HG02798 (cell line): ENCODE measurements at regions not wholly inside any gene's neighbourhood (a gene's known extent, or its start where the extent isn't known, plus 50 kb on each side); places are given as distances from the start of the nearest gene placed in this dataset.

Experiments
- ATAC-seq: cut with Tn5 transposase; IDR thresholded peaks from one replicate; pipeline ENCODE4 v1.9.1; 2021; ENCODE audit warnings: mild to moderate bottlenecking; ENCODE audit not compliant: unreplicated experiment, poor library complexity

DNA sequence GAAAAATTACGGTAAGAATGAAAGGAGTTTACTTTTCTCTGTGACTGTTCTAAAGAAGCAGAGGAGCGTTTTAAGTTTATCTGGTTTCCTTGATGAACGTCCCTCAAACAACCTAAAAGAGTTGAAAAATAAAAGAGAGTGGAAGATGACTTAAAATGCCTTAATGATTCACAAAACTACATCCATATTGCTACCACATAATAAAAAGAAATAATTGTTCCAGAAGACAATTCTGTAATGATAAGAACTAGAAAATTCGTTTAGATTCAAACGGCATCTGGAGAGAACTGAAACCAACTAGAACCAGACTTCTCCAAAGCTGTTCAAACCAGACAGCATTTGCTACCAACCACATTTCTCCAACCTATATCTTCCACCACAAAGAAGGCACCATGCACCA, 68.1 kb downstream of the TEKT4 start:
- no peak for ATAC-seq

DNA sequence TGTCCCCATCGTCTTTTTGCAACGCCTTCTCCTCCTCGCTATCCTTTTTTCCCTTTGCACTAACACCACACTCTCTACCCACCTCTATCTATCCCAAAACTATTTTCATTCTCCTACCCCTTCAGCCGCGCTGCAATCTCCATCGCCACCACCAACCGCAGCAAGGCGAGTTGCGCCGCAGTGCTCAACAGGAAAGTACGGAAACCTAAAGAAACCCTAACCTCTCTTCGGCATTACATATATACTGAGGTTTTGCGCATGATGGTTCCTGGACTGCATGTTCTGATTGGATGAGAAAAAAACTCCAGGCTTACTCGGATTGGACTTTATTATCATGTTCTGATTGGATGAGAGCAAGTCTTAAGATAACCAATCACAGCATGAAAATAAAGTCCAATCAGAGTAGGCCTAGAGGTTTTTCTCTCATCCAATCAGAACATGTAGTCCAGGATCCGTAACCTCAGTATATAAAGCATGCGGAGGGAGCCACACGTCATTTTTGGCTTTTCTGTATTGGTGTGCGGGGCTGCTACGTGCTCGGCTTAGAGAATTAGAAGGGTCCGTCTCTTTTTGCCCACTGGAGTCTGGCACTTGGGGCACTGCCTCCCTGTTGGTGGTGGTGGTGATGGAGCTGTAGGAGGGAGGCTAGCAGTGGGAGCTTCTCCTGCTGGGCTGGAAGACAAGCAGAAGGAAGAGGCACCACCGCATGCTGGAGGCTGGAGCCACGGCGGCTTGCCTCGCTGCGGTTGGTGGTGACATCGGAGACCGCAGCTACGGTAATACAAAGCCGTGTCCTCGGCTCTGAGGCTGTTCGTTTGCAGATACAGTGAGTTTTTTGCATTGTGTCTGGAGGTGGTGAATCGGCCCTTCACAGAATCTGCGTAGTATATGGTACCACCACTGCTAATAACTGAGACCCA, 76.1 kb downstream of the TEKT4 start:
- no peak for ATAC-seq

DNA sequence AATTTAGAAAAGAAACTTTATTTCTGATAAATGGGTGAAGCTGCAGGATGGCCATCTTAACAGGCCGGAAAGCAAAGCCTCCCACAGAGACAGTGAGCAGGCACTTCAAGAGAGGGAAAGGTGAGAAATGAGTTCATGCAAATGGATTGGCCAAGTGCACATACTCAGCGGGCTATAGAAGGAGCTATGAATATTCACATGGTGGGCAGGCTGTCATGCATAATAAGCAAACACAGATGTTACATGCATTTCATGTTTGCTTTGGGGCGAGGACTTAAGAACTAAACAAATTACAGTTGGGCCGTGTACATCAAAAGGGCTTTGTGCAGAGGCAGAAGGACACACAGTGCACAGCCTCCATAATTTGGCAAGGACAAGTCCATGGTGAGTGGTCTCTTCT, 69.8 kb upstream of the MAL start:
- no peak for ATAC-seq

GRCh38 chr2:94956797-94957391, 68.6 kb upstream of the MAL start:
- peak; percentile 84 for ATAC-seq

DNA sequence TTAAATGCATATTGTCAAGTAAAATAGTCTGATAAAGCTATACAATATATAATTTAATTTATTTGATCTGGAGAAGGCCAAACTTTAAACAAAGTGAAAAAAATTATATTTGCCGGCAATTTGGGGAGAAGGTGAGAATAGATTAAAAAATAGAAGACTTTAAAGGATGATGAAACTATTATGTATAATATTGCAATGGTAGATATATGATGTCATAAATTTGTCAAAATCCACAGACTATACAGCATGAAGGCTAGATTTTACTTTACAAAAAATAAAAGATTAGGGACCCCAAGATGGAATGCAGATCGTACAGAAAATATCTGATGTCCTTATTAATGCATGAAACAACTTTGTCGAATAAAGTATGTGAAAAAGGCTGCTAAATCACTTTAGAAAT, 67.3 kb upstream of the MAL start:
- no peak for ATAC-seq

DNA sequence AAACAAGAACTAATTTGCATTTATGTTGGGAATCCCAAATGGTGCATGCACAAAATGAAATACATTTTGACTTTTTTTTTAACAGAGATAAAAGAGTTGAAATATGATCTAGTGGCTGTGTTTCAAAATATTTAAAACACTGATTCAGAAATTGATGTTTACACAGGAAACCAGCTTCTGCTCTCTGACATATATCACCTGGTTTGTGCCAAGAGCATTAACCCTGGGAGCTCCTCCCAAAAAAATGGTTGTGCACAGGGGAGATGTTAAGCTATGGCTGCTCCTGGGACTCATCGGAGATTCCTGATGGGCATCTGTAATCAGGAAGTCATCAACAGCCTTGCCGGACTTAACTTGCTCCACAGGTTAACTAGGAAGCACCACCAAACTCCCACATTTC, 65.2 kb upstream of the MAL start:
- no peak for ATAC-seq

GRCh38 chr2:94960751-94961150, 64.8 kb upstream of the MAL start:
- ATAC-seq: no peak

DNA sequence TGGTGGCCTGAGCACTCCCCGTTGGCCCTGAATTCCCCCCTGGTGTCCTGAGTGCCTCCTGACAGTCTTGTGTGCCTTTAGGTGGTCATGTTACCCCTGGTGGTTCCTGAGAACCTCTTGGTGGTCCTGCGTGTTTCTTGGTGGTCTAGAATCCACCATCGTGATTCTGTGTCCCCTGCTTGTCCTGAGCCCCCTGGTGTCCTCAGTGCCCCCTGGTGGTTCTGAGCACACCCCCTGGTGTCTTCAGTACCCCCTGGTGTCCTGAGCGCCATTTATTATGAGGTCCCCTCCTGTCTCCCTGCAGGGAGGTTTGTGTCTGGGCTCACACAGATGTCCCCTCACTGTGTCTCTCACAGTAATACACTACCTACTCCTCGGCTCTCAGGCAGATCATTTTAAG, 61.3 kb upstream of the MAL start:
- no peak for ATAC-seq

GRCh38 chr2:94966689-94967088, 58.8 kb upstream of the MAL start:
- no peak for ATAC-seq

DNA sequence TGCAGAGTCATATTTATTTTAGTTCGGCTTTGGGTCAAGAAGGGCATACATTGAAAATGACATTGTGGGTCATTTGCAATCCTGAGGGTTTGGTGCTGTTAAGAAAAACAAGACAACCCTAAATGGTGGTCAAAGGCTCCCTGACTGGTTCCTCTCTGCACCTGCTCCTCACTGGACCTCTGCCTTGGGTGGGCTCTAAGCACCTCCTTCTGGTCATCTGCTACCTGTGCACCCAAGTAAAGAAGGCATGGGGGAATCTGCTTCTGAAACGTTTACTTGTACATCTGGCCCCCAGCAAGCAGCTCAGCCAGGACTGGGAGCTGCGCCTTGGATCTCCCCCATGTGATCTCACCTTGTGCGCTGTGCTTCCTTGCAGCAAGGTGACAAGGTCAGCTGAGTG, 55.2 kb upstream of the MAL start:
- no peak for ATAC-seq
